Cerebellar nuclear complex (tissue), 1 donor: ENCODE measurements at regions not wholly inside any gene's neighbourhood (a gene's known extent, or its start where the extent isn't known, plus 50 kb on each side); places are given as distances from the start of the nearest gene placed in this dataset.
"Not testable (repeated sequence)": the region's sequence is repeated elsewhere in the genome, so short reads cannot be mapped to it uniquely, and the experiment has no call there.

Experiments used
- DNase-seq, 2 experiments: peaks; one replicate each; lab custom pipeline; 2025; lab: John Stamatoyannopoulos, UW

DNA sequence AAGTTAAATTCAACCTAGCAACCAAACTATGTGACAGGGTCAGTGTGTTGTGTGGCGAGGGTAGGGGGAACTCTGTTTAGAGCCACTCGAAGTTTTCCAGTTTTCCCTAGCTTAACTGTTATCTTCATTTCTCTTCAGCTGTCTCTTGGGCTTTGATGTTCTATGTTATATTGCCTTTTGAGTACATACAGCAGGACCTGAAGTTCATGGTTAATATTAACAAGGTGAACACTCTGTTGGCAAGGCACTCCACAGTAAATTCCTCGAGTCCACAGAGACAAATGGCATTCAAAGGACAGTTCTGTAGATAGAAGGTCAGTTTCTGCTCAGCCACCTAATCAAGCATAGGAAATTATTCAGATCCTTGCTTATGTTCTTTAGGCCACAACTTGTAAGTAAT is 147.9 kb upstream of the DPH6 start:
- no peak for DNase-seq

DNA sequence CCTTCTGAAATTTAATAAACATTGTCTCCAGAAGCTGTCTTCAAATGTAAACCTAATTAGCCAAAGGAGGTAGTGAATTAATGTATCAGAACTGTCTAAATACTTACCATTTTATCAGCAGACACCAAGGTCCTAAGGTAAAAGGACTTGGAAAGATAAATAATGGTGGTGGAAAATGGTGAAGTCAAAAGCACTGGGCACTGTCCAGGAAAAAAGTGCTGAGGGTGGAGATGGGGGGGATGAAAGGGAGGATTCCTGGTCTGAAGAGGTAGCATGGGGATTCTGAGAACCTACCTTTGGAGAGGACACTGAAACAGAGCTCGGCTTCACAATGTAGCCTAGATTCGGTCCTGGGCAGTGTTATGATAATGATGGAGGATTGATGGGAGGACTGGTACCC is 149.0 kb upstream of the DPH6 start:
- DNase-seq, result no peak

DNA sequence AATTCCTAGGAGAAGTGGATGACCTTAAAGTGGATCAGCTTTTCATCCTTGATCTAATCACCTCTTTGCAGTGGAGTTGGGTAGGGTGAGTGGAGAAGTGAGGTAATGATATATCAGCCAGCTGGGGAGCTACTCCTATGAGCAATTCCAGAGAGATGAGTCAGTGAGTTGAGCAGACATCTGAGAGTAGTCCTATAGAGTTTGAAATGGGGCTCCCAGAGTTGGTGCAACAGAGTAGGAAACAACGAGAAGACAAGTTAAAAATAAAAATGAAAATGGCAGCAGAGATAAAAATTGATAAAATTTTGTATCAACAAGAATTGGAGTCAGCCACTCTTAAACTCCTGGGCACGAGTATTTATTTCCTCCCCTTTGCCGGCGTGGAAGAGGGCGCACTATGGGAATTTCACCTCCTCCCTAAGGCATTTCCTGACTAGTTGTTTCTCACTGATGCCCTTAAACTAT is 150.8 kb upstream of the DPH6 start:
- DNase-seq, result no peak

DNA sequence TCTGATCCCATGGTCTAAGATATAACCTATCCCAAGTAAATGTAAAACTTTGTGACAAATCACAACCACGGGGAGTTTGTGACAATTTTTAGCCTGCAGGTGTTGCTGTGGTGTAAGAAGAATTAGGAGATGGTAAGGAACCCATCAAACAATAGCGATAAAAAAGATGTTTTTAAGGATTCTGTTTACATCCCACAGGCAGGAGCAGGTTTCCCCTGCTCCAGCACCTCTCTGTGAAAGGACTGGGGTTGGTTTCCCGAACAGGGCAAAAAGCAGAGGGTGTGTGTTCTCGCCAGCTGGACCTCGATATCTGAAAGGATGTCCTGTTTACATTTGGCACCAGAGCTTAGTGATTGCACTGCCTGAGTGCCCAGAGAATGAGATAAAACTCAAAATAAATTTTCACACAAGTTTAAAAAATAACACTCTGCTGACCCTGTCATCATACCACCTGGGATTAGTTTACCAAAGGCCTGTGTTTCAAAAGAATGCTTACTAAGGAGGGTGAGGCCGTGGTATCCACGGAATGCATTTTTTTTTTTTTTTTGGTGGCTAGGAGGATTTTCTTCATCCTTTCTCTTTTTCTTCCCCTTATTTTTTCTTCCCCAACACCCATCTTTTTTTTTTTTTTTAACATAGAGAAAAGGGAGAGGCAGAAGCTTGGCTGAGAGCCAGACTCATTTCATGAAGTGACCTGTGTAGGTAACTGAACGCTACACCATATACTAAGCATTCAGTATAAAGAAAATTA is 151.8 kb upstream of the DPH6 start:
- no peak for DNase-seq

DNA sequence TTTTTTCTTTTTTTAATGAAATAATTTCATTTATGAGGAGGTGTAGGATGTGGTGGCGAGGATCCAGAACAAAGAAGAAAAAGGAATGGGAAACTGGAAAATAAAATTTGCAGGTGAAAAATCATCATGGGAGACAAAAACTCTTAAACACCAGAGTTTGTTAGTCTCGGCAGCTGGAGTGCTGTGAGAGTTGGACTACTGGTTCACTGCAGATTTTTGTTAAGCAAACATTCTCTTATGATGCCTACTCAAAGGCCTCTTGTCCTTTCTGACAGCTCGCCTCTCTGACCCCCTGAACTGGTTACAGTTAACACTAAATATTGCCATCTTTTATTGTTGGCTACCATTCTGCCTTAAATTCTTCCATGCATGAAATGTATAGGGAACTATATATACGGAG is 152.4 kb upstream of the DPH6 start:
- no peak for DNase-seq

DNA sequence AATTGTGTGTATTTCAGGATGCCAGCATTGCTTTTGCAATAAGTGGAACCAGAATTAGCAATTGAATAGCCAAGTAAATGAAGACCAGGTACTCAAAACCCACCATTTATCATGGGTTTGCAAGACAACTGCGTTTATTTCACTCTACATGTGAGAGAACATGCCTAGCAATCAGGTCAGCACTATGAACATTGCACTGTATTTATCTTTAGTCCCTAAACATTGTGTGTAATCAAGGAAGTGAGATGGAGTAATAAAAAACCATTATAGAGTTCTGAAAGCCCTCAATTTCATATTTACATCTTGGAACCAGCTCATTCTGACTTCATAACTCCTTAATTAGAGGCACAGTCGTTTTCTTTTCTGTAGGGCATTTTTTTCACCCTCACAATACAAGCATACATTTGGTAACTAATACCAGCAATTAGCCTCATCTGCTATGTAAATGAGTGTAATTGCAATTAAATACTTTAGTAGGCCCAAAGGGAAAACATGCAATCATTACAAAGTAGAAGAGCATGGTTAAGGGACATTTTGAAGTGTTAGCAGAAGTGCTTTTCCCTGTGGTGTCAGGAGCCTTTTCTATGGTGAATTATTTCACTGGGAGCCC is 153.1 kb upstream of the DPH6 start:
- no peak for DNase-seq

DNA sequence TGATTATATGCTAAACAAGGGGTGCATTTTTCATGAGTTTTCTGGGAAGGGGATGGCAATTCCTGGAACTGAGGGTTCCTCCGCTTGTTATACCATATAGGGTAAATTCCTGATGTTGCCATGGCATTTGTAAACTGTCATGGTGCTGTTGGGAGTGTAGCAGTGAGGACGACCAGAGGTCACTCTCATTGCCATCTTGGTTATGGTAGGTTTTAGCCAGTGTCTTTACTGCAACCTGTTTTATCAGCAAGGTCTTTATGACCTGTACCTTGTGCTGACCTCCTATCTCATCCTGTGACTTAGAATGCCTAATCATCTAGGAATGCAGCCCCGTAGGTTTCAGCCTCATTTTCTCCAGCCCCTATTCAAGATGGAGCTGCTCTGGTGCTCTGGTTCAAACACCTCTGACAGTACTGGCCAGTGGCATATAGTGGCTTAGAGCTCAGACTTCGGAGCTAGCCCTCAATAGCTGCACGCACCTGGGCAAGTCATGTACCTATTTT is 154.2 kb upstream of the DPH6 start:
- not testable (repeated sequence) for DNase-seq

DNA sequence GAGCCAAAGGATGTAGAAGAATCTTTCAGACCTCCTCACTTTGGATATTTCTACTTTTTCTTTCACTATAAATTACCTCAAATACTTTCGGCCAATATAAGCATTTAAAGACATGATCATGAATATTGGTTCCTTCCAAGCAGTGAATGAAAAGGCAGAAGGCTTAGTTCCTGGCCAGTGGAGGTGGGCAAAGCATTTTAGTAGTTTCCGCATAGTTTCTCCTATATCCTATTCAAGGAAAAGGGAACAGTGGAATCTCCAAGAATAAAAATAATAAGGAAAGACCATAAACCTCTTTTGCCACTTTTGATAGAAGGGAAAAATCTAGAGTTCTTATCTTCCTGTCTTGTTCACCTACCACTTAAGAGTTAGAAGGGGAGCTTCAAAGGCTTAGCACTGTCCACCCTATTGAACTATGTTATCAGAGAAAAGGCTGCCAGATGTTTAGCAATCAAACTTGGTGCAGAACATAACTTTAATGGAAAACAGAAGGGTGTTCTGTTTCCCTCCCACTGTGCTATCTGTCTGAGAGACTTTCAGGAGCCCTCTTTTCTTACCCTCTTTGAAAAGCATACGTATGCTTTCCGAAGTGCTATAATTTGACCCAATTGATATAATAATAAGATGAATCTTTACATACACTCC is 155.6 kb upstream of the DPH6 start:
- DNase-seq, result no peak

DNA sequence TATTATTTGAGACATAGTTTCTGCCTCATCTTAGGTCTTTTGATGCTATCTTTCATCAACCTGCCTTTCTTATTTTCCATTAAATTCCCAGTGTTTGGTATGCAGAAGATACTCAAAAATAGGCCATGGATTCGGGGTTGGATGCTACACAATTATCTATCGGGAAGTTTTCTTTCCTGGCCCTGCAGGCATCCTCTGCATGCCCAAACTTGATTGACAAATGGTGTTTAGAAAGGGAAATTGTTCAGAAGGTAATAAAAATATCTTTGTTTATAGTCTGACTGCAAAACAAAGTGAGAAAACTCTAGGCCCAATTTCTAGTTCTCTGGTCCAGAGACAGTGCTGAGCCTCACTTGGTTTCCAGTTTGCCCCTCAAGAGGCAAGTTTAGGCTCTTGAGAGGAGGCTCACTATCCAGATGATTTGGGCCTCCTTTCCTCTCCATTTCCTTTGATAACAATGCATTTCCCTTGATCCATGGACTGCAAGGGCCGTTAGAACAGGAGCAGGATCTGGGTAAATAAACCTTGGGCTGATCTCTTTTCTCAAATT is 157.1 kb upstream of the DPH6 start:
- DNase-seq, result no peak

DNA sequence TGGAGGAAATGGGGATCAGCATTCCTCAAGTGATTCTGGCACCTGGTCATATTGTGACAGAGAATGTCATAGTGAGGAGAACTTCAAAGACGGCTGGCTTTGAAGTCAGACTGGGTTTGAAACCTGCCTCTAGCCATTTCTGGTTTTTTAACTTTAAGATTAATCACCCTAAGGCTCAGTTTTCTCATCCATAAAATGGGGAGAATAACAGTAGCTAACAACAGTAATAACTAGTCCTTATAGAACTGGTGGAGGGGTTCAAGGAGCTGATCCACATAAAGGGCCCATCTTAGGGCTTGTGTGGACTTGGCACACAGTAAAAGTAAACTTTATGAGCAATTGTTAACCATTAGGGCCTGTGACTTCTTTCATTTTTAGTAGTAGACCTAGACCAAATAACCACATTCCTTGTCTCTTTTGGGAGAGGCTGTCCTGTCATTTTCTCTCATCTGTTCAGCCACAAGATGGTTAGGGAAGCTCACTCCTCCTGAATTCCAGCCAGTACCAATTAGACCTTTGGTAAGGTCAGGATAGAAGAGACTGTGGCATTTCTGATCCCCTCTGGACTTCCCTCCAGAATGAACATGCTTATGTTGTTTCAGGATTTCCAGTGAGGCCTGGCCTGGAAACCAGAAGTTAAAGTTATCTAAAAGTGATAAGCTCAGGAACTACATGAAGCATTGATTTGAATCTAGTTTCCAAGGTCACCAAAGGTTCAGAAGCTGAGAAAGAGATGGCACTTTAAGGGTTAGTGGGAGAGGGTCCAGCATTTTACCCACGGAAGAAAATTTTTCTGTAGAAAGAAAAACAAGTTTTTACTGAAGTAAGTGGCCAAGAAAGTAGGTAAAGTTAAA is 159.3 kb upstream of the DPH6 start:
- DNase-seq, result no peak

DNA sequence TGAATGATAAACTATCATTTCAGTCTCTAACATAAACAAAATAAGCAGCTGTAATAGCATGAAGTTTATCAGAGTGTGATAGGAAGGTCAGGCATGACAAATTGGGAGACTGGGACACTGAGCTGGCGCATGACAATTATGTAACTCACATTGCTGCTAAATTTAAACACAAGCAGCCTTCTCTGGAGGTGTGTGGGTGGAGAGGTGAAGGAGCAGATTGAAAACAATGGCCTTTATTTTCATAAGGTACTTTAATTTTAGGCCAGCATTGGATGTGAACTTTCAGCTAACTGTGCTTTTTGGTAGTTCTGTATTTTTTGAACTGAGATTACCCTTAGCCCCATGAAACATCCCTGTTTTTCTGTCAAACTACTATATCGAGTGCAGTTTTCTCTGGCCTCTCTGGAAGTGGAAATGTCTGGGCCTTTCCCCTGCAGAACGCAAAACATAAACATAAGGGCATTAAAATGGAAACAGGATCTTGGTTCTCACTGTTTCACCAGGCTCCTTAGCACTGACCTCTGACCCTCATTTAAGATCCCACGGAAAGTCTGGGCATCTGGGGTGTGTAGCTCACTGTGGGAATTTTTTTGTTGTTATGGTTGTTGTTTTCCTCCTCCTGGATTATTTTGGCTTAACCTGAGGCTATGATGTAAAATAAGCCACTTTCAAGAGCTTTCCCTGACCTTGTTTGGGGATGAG is 160.1 kb upstream of the DPH6 start:
- DNase-seq, result no peak

DNA sequence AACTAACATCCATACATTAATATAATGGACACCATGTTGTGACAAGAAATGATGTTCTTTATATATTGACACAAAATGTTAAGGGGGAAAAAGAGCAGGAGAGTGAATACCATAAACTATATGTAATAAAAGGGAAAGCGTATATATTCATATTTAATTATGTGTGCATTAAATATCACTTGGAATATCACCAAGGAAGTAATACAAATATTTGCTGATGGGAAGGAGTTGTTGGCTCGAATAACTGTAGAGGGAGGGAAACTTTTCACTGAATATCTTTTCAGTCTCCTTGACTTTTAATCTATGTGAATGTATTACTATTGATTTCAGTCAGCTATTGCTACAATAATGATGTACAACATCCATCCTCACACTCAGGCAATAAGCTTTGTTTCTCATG is 167.0 kb upstream of the DPH6 start:
- no peak for DNase-seq

DNA sequence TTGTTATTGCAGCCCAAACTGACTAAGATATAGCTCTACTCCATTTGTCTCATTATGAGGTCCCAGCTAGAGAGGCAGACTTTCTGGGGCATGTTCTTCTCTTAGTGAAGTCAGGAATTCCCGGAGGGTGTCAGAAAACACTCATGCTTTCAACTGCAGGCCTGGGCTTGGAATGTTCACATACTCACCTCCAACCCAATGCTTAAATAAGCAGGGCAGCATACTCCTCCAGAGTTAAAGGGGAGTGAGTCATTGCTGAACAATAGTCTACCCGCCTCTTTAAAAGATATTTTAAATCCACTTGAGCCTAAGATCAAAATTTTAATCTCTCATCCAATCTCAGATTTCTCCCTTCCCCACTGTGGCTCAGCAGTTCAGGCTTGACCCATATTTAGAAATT is 167.8 kb upstream of the DPH6 start:
- no peak for DNase-seq

DNA sequence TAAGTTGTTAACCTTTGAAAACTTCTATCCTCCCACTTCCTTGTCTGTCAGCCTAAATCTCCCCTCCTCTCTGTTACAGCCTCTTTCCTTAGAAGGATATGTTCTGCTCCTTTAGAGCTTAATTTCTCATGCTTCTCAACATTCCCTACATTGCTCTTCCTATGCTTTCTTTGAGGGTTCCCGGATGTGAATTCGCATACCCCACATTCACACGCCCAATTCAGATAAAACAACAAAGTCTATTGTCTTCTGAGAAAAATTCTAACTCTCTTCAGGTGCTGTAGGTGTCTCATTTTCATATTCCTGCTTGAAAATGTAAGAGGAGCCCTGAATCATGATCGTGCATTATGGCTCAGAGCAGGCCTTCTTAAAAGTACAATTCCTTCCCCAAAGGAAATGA is 171.8 kb upstream of the DPH6 start:
- no peak for DNase-seq

DNA sequence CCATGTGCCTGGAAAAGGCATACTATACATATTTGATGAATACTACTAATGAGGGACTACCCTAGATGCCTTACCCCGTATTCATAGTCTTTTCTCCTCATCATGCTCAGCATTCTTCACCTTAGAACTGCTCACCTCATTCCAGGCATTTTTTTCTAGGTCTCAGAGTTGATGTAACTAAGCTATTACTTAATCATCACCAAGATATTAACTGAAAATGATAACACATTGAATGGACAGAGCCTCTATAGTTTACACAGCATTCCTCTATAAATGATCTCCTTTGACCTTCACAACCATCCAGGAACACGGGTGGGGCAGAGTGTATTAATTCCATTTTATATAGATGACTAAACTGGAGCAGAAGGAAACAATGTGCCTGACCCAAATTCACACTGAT is 174.1 kb upstream of the DPH6 start:
- no peak for DNase-seq

DNA sequence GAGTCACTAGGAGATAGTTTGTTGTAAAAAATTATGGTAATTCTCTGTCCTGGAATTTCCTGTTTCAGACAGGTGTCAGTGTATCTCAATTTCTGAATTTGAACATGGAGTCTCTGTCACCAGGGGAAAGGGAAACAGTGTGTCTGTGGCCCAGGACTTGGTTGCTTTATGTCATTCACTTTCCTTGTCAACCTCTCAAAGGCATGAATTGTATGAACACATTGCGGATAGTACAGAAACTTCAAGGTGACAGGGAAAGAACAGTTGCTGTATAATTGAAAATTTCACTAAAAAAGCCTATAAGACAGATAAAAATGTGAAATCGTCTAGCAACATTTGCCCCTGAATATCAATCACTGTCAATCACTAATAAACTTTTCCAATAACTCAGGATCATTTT is 175.0 kb upstream of the DPH6 start:
- no peak for DNase-seq

DNA sequence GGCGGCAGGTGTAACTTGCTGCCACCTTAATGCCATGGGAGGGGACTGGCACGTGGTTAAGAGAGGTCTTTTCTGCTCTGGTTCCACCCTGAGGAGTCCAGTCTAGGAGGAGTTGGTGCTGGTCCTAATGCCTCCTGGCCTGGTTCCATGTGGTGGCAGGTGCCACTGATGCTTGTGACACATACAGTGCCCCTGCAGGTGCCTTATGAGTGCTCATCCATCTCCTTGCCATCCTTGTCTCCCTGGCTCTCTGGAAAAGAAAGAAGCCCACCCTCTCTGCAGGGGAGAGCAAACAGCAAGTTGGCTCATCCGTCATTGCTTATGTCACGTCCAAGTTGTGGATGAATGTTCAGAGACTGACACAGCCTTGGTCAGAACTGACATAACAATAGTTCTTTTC is 175.8 kb upstream of the DPH6 start:
- no peak for DNase-seq

DNA sequence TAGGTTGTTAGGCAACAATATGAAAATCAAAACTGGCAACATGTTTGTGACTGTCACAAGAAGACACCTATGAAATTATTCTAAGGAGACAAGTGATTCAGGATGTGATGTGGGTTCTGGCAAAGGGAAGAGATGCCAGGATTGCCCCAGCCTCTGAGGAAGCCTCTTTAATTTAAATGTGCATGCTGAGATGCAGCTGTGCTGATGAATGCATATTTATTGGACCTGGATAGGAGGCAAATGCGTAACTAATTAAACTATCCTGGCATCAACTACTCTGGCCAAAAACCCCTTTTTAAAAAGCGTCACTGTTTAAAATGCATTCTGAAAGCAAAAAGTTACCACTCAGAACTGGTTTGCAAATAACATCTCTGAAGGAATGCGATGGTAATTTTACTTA is 176.5 kb upstream of the DPH6 start:
- no peak for DNase-seq

DNA sequence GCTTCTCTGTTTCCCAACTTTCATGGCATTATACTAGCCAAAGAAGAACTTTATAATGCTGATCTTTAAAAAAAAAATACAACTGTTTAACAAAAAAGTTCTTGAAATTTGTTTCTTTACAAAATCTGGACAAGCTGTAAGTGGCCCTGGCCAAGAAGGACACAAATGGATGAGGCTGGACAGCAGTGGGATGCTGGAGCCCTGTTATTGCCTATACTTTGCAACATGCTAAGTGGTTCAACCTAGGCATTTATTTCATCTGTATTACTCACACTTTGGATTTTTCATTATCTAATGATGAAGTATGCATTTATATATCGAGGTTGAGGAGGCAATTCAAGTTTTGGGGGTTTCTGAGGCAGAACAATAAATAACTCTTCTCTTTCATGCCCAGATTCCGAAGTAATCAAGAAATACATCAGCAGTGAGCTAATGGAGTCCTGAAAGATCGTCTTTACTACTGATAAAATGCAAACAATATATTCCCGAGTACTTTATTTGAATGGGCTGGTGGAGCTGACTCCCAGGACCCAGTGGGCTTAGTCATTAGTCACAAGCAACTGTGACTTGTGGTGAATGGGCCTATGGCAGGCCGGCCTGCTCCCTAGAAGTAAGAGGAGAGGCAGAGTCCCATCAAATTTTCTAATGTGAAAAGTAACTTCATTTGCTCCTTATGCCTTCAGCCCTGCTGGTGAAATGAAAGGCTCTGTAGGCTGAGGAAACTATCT is 177.3 kb upstream of the DPH6 start:
- DNase-seq, result no peak

DNA sequence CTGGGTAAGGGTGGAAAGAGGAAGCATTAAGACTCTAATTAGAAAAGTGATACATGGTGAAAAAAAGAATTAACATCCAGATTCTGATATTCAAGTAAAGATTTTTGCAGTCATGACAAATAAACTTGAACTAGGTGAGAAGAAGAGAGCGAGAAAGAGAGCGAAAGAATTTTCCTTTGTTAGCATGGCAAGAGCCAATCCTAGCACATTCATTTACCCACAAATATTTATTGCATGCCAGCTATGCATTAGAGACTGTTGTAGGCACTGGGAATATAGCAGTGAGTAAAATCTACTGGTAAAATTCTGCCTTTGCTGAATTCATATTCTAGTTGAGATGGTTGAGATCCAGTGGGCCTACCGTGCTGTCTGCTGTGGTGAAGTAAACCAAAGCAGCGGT is 177.9 kb upstream of the DPH6 start:
- no peak for DNase-seq

DNA sequence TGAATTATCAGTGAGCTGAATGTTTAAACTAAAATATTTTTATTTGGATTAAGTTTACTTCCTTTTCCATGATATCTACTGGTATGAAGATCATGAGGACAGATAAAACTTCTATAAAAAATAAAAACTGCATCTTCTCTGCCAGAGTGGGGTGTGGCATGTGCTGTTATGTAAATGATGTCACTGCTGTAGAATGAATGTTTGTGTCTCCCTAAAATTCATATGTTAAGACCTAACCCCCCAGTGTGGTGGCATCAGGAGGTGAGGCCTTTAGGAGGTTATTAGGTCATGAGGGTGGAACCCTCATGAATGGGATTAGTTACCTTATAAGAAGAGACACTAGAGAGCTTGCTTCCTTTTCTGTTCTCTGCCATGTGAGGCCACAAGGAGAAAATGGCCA is 178.7 kb upstream of the DPH6 start:
- no peak for DNase-seq
